ENCODE measurements at regions not wholly inside any gene's neighbourhood (a gene's known extent, or its start where the extent isn't known, plus 50 kb on each side); places are given as distances from the start of the nearest gene placed in this dataset.

DNA sequence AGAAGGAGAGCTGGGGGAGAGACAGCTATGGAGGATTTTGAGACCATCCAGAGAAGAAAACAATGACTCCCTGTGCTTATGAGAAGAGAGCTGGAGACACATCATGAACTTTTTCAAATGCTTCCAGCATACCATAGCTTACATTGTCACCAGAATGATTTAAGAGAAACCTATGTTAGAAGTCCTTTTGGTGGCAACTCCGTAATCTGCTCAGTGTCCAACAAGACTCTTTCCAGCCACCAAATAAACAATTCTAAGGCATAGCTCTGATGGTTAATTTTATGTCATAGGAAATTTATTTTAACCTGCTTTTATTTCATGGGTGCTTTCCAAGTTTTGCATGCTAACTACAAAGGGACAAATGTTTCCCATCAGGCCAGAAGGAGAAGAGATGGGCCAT, 200.3 kb upstream of the MCTP2 start:
- WGBS, 2 experiments (ENCODE audit: extremely low coverage in 1 of 2, insufficient coverage in 1 of 2, insufficient read length in 1 of 2, insufficient replicate concordance in 2 of 2, low coverage in 1 of 2, low lambda C conversion rate in 2 of 2, missing lambda C conversion rate in 1 of 2), result 95% methylated on average over 1 of the region's 1 CpG; no CpG with 5 or more reads in 1 of the 2 experiments
- FAIRE-seq (no peak), DNase-seq (ENCODE audit: low read depth in 1 of 2, low spot score in 2 of 2) (no peak)
- Histone ChIP-seq H3K27me3 (replicated peaks in 1 of 4; ENCODE audit: control insufficient read depth in 3 of 4, extremely low read depth in 1 of 4, insufficient read depth in 3 of 4, low read length in 3 of 4) (no peaks in the 10 kb centered on the region), H3K23ac (ENCODE audit: insufficient read length) (no peak overlapping the region), H2BK20ac (ENCODE audit: low read length) (no peak overlapping the region), H4K5ac (ENCODE audit: insufficient read length, low read depth, low read length) (no peak overlapping the region), H3K4me3 (ENCODE audit: extremely low read depth in 1 of 4, insufficient read depth in 2 of 4, low read depth in 3 of 4, low read length in 4 of 4) (no peak overlapping the region), H3K27ac (ENCODE audit: low read depth, low read length) (no peak overlapping the region), H3K4ac (replicated peaks; ENCODE audit: insufficient read length, low read depth, low read length) (no peak overlapping the region), H2BK12ac (ENCODE audit: low read depth, low read length) (no peak overlapping the region), H3K79me1 (ENCODE audit: low read depth, low read length) (no peaks in the 10 kb centered on the region), H3K4me1 (replicated peaks in 1 of 4; ENCODE audit: control insufficient read depth in 3 of 4, insufficient read depth in 4 of 4, low read length in 3 of 4) (no peaks in the 10 kb centered on the region), H3K18ac (ENCODE audit: extremely low read depth, low read length) (no peak overlapping the region), H3K4me2 (ENCODE audit: insufficient read depth in 1 of 2, low read depth in 2 of 2, low read length in 2 of 2) (no peak overlapping the region), H3K36me3 (ENCODE audit: control insufficient read depth in 2 of 4, insufficient read depth in 4 of 4, low read length in 3 of 4) (no peaks in the 10 kb centered on the region), H3K23me2 (ENCODE audit: low read depth, low read length) (no peaks in the 10 kb centered on the region), H2AK5ac (ENCODE audit: low read depth, low read length) (no peak overlapping the region), H2BK5ac (ENCODE audit: low read depth, low read length) (no peak overlapping the region), H3K14ac (ENCODE audit: insufficient read length) (no peak overlapping the region), H3K9ac (replicated peaks in 1 of 4; ENCODE audit: extremely low read depth in 1 of 4, low read depth in 3 of 4, low read length in 3 of 4) (no peak overlapping the region), H2AFZ (ENCODE audit: low read length) (no peak overlapping the region), H3K79me2 (ENCODE audit: control insufficient read depth in 1 of 2, insufficient read depth in 2 of 2, low read length in 2 of 2) (no peaks in the 10 kb centered on the region), H3K9me3 (ENCODE audit: insufficient read depth in 2 of 2, low read depth in 1 of 2, low read length in 1 of 2) (no peaks in the 10 kb centered on the region), H4K20me1 (replicated peaks in 1 of 2; ENCODE audit: control insufficient read depth in 1 of 2, insufficient read depth in 2 of 2, low read length in 2 of 2) (no peaks in the 10 kb centered on the region), H2BK120ac (replicated peaks; ENCODE audit: low read depth, low read length) (no peak overlapping the region), H4K8ac (ENCODE audit: extremely low read depth, insufficient read depth, low read length) (no peak overlapping the region), H3K56ac (replicated peaks; ENCODE audit: insufficient read length, low read depth, low read length) (no peak overlapping the region), H4K91ac (replicated peaks; ENCODE audit: insufficient read length, low read length) (no peak overlapping the region), H2BK15ac (ENCODE audit: low read length) (no peak overlapping the region)
- POLR2A ChIA-PET (ENCODE audit: partially characterized antibody), result no interaction called here
- CTCF ChIA-PET (ENCODE audit: partially characterized antibody), result interaction anchor here (1.0 kb wide), 1 partner anchor 11 kb away, joined by 4 read pairs; no protein-coding TSS in a partner anchor
- TF ChIP-seq RAD21 (IDR thresholded peaks at IDR 0.05 in 1 of 2, conservative IDR thresholded peaks at IDR 0.05 in 1 of 2; ENCODE audit: low read depth in 2 of 2, low read length in 2 of 2), result no peak
- no peak for TF ChIP-seq CTBP2 (IDR thresholded peaks at IDR 0.05; ENCODE audit: borderline replicate concordance, insufficient read depth, insufficient read length, low read length)
- no peak for TF ChIP-seq ATF3 (IDR thresholded peaks at IDR 0.05; ENCODE audit: insufficient read depth, low read depth, low read length)
- no peak for TF ChIP-seq CHD2 (IDR thresholded peaks at IDR 0.05; ENCODE audit: low read length)
- TF ChIP-seq RNF2 (IDR thresholded peaks at IDR 0.05; ENCODE audit: borderline replicate concordance, low read depth, low read length, missing control alignments, poor library complexity, severe bottlenecking), result no peak
- TF ChIP-seq BRCA1 (IDR thresholded peaks at IDR 0.05; ENCODE audit: low read depth, low read length), result no peak
- no peak for TF ChIP-seq POLR2AphosphoS5 (IDR thresholded peaks at IDR 0.05; ENCODE audit: low read depth, low read length)
- TF ChIP-seq JUN (IDR thresholded peaks at IDR 0.05; ENCODE audit: low read depth, low read length), result no peak
- no peak for TF ChIP-seq CREB1 (IDR thresholded peaks at IDR 0.05)
- TF ChIP-seq FOSL1 (IDR thresholded peaks at IDR 0.05; ENCODE audit: insufficient read depth, low read depth, low read length), result no peak
- no peak for TF ChIP-seq RXRA (IDR thresholded peaks at IDR 0.05; ENCODE audit: insufficient read depth, low read depth, low read length)
- no peak for TF ChIP-seq SUZ12 (IDR thresholded peaks at IDR 0.05; ENCODE audit: low read length)
- no peak for TF ChIP-seq TCF12 (IDR thresholded peaks at IDR 0.05; ENCODE audit: low read depth, low read length)
- no peak for TF ChIP-seq SP4 (IDR thresholded peaks at IDR 0.05; ENCODE audit: low read length)
- no peak for TF ChIP-seq KDM1A (IDR thresholded peaks at IDR 0.05; ENCODE audit: borderline replicate concordance, low read length)

Data from H1 (cell line).